ENCODE measurements at regions not wholly inside any gene's neighbourhood (a gene's known extent, or its start where the extent isn't known, plus 50 kb on each side); places are given as distances from the start of the nearest gene placed in this dataset.

DNA sequence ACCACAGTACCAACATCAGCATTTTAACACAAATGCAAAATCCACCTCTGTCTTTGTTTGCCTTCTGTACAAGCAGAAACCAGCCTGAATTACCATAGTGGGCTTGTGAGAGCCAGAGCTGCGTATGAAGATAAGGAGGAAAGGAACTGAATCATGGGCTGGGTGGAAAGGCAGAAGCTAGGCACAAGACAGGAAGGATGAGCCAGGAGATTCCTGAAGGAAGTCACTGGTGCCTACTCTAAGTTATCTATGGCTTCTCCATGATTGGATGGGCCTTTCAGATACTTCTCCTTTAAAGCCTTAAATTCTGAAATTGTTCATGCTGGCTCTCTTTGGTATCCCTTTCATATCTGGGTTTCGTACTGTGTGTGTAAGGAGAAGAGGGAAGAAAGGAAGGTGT lies 140.6 kb downstream of the LCA5 start:
- TF ChIP-seq ZNF292 (CRISPR knock-in tag; IDR thresholded peaks at IDR 0.05; ENCODE audit: borderline replicate concordance, low read depth) (no peak), TSC22D2 (CRISPR knock-in tag; IDR thresholded peaks at IDR 0.05; ENCODE audit: borderline replicate concordance) (no peak), CAMTA2 (CRISPR knock-in tag; IDR thresholded peaks at IDR 0.05; ENCODE audit: borderline replicate concordance) (no peak), MLLT10 (CRISPR knock-in tag; IDR thresholded peaks at IDR 0.05) (no peak), ZNF776 (CRISPR knock-in tag; IDR thresholded peaks at IDR 0.05) (no peak), ZNF598 (CRISPR knock-in tag; IDR thresholded peaks at IDR 0.05; ENCODE audit: borderline replicate concordance) (no peak), ISX (CRISPR knock-in tag; conservative IDR thresholded peaks at IDR 0.05) (no peak)
- TF ChIP-seq, protein P1, sequence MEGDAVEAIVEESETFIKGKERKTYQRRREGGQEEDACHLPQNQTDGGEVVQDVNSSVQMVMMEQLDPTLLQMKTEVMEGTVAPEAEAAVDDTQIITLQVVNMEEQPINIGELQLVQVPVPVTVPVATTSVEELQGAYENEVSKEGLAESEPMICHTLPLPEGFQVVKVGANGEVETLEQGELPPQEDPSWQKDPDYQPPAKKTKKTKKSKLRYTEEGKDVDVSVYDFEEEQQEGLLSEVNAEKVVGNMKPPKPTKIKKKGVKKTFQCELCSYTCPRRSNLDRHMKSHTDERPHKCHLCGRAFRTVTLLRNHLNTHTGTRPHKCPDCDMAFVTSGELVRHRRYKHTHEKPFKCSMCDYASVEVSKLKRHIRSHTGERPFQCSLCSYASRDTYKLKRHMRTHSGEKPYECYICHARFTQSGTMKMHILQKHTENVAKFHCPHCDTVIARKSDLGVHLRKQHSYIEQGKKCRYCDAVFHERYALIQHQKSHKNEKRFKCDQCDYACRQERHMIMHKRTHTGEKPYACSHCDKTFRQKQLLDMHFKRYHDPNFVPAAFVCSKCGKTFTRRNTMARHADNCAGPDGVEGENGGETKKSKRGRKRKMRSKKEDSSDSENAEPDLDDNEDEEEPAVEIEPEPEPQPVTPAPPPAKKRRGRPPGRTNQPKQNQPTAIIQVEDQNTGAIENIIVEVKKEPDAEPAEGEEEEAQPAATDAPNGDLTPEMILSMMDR (CRISPR knock-in tag; IDR thresholded peaks at IDR 0.05) = no peak

Measured in HepG2 (cell line).